DMS79 treated with DMSO at 0.1 percent for 48 hours (cell line): ENCODE measurements at regions not wholly inside any gene's neighbourhood (a gene's known extent, or its start where the extent isn't known, plus 50 kb on each side); places are given as distances from the start of the nearest gene placed in this dataset.

ENCODE experiments used
- DNase-seq: peaks from one replicate; lab custom pipeline; 2025; lab: John Stamatoyannopoulos, UW

DNA sequence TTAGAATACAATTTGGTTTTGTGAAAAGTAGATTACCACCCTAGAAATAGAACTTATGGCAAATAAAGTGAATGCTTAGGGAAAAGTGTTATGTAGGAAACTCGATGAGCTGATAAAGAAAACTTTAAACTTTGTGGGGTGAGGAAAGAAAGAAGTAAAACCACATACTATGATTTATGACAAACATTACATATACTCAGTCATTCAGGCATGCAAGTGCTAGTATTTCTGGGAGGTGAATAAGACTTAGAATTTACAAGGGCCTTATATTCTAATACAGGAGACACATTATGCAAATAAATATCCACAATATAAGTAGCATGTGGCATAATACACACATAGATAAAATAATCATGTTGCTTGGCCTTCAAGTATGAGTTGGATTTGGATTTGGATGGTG, 618.1 kb downstream of the XIRP2 start:
- DNase-seq = no peak

DNA sequence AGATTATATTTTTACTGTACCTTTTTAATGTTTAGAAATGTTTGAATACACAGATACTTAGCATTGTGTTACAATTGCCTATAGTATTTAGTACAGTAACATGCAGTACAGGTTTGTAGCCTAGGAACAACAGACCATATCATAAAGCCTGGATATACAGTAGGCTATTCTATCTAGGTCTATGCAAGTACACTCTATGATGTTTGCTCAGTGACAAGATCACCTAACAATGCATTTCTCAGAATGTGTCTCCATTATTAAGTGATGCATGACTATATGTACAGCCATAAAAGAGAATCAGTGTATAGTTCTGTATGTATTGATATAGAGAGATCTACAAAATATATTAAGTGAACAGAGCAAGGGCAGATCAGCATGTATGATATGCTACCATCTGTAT, 616.4 kb downstream of the XIRP2 start:
- DNase-seq = no peak

DNA sequence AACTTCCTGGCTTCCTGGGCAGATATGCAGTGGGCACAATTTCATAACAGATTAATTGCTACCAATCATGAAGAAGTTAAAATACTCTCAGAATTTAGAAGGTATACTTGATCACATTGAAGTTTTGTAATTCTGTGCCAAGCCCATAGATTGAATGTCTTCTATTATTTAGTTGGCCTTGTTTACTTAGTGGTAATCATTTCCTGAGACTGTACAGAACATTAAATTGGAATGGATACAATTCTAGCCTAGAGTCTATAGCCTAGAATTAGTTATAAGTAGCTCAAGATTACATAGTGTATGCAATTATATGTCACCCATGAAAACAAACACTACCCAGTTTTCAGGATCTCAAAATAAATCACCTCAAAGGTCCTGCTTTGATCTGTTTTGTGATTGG, 615.8 kb downstream of the XIRP2 start:
- peak; percentile 28 for DNase-seq

DNA sequence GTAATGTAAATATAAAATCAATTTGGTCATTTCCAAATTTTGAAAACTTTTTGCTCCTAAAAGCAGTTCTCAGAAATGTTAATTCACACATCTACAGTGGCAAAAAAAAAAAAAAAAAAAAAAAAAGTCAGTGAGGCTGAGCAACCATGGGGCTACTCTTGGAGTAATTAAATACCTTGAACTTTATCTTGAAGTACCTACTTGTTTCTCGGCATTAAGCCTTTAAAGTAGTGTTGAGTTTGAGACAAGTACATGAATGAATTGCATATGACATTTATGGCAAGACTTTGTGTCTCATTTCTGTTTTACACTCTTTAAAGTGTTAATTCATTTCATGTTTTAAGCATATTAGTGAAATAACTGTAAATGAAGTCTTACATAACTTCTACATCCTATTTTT, 613.3 kb downstream of the XIRP2 start:
- DNase-seq = peak; percentile 14

GRCh38 chr2:167493862-167494261, 605.6 kb downstream of the XIRP2 start:
- DNase-seq = no peak

GRCh38 chr2:167492486-167492885, 604.2 kb downstream of the XIRP2 start:
- no peak for DNase-seq

DNA sequence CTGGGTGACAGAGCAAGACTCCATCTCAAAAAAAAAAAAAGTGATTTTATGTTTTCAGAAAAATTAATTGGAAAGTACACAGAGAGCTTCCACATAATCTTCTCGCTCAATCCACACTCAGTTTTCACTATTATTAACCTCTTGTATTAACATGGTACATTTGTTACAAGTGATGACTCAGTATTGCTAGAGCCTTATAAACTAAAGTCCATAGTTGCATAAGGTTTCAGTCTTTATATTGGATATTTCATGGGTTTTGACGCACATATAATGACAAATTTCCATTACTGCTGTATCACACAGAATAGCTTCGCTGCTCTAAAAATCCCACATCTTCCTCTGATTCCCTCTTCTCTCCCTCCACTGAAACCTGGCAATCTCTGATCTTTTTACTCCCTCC, 603.5 kb downstream of the XIRP2 start:
- peak; percentile 6 for DNase-seq

GRCh38 chr2:167490455-167490854, 602.2 kb downstream of the XIRP2 start:
- DNase-seq = peak; percentile 8

GRCh38 chr2:167489325-167489724, 601.0 kb downstream of the XIRP2 start:
- DNase-seq = no peak

DNA sequence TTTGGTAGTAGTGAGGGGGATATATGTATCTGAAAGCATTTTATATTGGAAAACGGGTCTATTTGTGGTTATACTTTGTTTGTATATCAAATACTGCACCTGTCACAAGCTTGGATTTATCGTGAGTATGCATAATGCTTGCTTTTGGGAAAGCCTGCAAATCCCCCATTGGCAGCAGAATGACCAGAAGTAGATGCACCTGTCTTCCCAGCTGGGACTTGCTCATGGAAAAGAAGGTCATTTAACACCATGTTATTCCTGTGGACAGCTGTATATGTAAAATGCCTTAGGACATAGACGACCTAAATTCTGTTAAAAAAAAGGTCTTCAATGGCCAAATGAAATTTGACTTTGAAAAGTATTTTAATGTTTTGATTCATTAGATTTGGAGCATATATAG, 599.4 kb downstream of the XIRP2 start:
- DNase-seq = no peak

DNA sequence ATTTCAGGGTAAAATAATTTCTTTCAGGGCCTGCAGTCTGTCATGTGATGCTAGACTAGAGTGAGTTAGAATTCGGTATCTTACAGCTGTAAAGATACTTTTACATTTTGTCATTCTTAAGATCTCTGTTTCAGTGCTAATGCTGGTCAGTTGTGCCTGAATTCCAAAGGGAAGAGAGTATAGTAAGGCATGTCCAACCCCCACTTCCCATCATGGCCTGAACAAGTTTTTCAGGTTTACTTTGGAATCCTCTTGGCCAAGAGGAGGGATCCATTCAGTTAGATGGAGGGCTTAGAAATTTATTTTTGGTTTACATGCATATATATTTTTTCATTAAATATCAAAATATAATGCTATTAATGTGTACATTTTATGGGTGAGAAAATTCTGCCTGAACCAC, 596.6 kb downstream of the XIRP2 start:
- no peak for DNase-seq

DNA sequence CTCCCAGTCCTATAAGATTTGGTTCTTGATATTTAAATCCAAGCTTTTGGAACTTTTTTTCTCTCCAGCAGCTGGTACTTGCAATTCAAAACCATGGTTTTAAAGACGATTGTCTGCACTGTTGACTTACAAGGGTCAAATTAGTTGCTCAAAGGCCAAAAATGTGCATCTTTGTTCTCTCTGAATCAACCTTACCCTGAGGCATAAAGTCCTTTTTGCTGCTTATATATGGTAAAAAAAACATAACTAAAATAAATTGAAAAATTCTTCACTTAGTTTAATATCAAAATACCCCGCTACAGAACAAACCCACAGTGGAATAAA, 592.7 kb downstream of the XIRP2 start:
- no peak for DNase-seq

DNA sequence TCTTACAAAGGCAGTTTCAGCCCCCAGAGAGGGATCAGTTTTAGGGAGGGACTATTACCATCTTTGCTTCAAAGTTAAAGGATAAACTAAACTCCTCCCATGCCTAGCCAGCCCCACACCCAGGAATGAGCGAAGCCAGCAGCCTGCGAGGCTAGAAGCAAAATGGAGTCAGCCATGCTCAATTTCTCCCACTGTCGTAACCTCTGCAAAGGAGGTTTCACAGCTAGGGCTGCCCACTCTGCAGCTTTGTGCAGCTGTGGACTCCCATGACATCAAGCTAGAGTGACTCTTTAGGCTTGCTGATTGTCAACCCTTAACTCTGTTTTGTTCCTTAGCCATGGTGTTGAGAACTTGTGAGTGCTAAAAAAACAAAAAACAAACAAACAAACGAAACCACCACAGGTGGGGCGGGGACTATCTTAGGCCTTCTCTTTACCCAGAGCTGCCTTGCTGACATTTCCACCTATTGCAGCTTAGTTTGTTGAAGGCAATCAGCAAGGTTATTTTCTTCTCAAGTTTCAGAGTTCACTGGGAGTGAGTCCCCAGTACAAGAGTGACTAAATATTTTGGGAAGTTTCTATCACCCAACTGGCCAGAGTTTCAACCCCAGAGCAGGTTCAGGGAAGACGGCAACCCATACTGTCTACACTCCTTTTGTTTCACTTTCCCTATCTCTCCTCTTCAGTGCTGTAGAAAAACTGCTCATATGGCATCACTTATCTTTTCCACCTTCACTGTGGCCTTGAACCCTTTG, 592.1 kb downstream of the XIRP2 start:
- DNase-seq = peak; percentile 9

DNA sequence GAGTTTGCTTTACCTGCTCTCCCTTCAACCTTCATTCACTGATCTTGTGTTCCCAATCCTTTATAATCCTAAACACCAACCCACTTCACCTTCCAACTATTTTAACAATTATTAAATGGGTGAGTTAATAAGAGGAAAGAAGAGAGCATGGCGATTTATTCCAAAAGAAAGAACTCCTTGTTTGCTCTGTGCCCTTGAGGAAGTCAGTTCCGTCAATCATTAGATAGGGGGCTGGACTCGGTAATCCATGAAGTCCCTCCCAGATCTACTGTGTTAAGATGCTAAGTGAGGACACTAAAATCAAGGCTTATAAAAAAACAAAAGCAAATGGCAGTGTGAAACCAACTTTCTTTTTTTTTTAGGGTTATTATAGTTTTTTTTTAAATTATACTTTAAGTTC, 589.9 kb downstream of the XIRP2 start:
- DNase-seq = no peak

- no peak for DNase-seq
These were observed 587.5 kb downstream of the XIRP2 start for GRCh38 chr2:167475791-167476190.

- DNase-seq = no peak
These were observed 583.5 kb downstream of the XIRP2 start for GRCh38 chr2:167471734-167472133.

GRCh38 chr2:167471332-167471731, 583.1 kb downstream of the XIRP2 start:
- no peak for DNase-seq

DNA sequence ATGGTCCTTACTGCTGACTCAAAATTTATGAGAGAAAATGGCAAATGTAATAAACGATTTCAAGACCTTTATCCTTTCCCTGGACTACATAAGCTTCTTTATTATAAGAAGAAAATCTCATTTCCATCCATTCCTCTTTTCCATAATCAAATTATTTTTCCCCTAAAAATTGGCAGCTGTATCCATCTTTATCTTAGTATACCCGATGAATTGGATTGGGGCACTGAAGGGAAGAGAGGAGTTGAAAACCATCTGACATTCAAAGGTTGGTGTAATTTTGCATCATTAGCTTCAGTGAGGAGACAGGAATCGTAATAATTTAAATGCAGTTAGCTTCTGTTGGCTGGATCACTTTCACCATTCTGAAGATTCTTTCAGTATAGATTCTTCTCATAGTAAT, 574.1 kb downstream of the XIRP2 start:
- no peak for DNase-seq

GRCh38 chr2:167454036-167454435, 565.8 kb downstream of the XIRP2 start:
- DNase-seq = no peak

DNA sequence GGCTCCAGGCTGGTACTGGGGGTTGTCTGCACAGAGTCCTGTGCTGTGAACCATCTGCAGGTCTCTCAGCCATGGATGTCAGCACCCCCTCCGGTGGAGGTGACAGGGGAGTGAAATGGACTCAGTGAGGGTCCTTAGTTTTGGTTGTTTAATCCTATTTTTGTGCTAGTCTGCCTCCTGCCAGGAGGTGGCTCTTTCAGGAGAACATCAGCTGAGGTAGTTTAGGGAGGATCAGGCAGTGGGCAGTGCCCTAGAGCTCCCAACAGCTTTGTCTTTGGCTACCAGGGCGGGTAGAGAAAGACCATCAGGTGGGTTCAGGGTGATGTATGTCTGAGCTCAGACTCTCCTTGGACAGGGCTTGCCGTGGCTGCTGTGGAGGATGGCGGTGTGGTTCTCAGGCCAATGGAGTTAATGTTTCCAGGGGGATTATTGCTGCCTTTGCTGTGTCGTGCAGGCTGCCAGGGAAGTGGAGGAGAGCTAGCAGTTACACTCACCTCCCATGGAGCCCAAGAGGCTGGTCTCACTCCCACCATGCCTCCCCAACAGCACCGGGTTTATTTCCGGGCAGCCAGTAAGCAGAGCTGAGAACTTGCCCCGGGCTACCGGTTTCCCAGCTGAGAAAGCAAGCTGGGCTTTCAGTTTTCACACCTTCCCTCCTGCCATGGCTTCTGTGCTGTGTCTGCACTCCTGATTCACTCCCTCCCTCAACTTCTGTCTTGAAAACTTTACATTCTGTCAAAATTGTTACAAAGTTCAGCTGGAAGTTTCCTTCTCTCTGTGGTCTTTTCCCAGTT, 563.4 kb downstream of the XIRP2 start:
- DNase-seq = no peak

- no peak for DNase-seq
These were observed 562.1 kb downstream of the XIRP2 start for GRCh38 chr2:167450364-167450763.

DNA sequence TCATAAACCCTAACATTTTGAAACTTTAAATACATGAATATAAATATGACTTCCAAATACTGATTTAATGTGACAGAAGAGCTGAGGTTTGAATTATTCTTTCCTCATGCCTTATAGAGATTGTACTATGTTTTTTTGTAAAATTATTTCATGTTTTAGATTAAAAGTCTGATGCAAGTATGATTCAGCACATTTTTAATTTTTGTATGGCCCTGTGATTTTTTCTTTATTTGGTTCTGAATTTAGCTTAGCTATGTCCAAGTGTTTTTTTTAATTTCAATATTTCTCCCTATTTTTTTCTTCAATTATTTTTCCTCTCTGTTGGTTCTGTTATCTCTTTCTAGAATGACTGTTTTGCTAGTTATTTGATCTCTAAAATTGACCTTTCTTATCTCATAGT, 552.1 kb downstream of the XIRP2 start:
- DNase-seq = no peak

GRCh38 chr2:167438206-167438605, 549.9 kb downstream of the XIRP2 start:
- no peak for DNase-seq

DNA sequence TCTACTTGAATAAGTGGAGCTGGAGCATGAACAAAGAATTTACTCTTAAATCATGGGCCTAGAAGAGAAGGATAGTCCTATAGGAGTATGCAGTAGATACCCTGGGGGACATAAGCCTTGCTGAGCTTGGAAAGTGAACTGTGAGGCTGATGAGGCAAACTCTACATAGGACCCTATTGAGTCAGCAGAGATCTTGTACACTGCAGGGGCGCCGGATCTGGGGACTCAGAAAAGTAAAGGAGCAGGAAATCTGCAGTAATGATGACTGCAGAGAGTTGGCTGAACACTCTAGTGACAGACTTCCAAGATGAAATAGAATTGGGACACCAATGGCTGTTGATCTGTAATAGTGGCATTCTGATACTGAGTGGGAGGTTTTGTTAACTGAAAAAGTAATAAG, 543.7 kb downstream of the XIRP2 start:
- DNase-seq = no peak
